ENCODE measurements at regions not wholly inside any gene's neighbourhood (a gene's known extent, or its start where the extent isn't known, plus 50 kb on each side); places are given as distances from the start of the nearest gene placed in this dataset.

DNA sequence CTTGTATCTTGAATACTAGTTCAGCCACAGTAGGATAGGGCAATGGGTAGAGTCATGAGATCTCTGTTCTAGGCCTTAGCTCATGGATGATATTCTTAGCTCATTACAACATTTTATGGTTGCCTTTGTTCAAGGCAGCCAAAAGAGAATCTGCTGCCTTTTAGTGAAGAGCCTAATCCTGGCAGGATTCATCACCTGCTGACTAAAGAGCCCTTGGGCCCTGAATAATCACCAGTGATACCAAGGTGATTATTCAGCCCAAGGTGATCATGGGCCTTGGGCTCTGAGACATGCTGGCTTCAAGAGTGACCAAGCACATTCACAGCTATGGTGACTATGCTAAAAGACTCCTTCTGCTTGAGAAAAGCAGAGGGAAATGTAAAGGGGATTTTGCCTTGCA lies 143.3 kb upstream of the MYO16 start:
- TF ChIP-seq, protein P1, sequence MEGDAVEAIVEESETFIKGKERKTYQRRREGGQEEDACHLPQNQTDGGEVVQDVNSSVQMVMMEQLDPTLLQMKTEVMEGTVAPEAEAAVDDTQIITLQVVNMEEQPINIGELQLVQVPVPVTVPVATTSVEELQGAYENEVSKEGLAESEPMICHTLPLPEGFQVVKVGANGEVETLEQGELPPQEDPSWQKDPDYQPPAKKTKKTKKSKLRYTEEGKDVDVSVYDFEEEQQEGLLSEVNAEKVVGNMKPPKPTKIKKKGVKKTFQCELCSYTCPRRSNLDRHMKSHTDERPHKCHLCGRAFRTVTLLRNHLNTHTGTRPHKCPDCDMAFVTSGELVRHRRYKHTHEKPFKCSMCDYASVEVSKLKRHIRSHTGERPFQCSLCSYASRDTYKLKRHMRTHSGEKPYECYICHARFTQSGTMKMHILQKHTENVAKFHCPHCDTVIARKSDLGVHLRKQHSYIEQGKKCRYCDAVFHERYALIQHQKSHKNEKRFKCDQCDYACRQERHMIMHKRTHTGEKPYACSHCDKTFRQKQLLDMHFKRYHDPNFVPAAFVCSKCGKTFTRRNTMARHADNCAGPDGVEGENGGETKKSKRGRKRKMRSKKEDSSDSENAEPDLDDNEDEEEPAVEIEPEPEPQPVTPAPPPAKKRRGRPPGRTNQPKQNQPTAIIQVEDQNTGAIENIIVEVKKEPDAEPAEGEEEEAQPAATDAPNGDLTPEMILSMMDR (conservative IDR thresholded peaks at IDR 0.05), result no peak
- no peak for TF ChIP-seq ZFX (IDR thresholded peaks at IDR 0.05)
